Endothelial cell of umbilical vein (primary cell): ENCODE measurements at regions not wholly inside any gene's neighbourhood (a gene's known extent, or its start where the extent isn't known, plus 50 kb on each side); places are given as distances from the start of the nearest gene placed in this dataset.

Experiments used
- BruUV-seq: library from RNA; stranded (reverse); fragments of 400-500 nt; replicated peaks from 2 replicates; lab custom pipeline; 2021; lab: Mats Ljungman, UMichigan
- CTCF ChIA-PET: fragments of 300-600, 350-600 bp; sonication (Branson Sonifier 250); formaldehyde crosslinking; loops from one replicate; lab custom pipeline; 2021; ENCODE audit warnings: antibody characterized with exemption, inconsistent platforms; lab: Charles Lee
- POLR2A ChIA-PET: fragments of 300-600, 350-600 bp; sonication (Branson Sonifier 250); formaldehyde crosslinking; loops from one replicate; lab custom pipeline; 2021; ENCODE audit warnings: antibody characterized with exemption, inconsistent platforms; lab: Charles Lee
- DNase-seq: peaks from one replicate; pipeline ENCODE4 v3.0.0-alpha.2; 2011; ENCODE audit warnings: low read depth, low spot score
- FAIRE-seq: peaks from 2 replicates; lab custom pipeline; 2011; peaks lifted over from hg19 to GRCh38; lab: Jason Lieb, UNC
- H2AFZ ChIP-seq: 2 replicates; pipeline ENCODE4 v1.6.0; 2012; ENCODE audit warnings: low read depth, low read length, control low read depth, inconsistent platforms
- H3K27ac ChIP-seq: 2 replicates; pipeline ENCODE4 v1.5.1; 2011; ENCODE audit warnings: low read depth, mild to moderate bottlenecking, control low read depth, low read length, moderate library complexity; ENCODE audit not compliant: insufficient read depth
- H3K27me3 ChIP-seq, 2 experiments: 2 replicates each; pipeline versions ENCODE4 v1.6.0 to v1.6.1; 2011; ENCODE audit warnings: low read length in 2 of 2, mixed read lengths in 1 of 2; ENCODE audit not compliant: control insufficient read depth in 2 of 2, insufficient read depth in 2 of 2
- H3K36me3 ChIP-seq, 2 experiments: 2 replicates in 1 of 2; 3 replicates in 1 of 2; pipeline ENCODE4 v1.5.1; 2011; ENCODE audit warnings: low read length in 2 of 2, mild to moderate bottlenecking in 1 of 2, moderate library complexity in 1 of 2; ENCODE audit not compliant: control insufficient read depth in 2 of 2, insufficient read depth in 2 of 2; ENCODE audit errors: extremely low read depth in 1 of 2
- H3K4me1 ChIP-seq: 3 replicates; pipeline ENCODE4 v1.5.1; 2011; ENCODE audit warnings: mild to moderate bottlenecking, low read length; ENCODE audit not compliant: control insufficient read depth, insufficient read depth; ENCODE audit errors: extremely low read depth
- H3K4me2 ChIP-seq: 2 replicates; pipeline ENCODE4 v1.6.1; 2011; ENCODE audit warnings: low read length, control low read depth, mixed read lengths; ENCODE audit not compliant: insufficient read depth
- H3K4me3 ChIP-seq, 3 experiments: fragments of 200-600 bp in 1 of 3; sonication (generic), shearing (Covaris generic) in 1 of 3; replicated peaks in 1 of 3; 2 replicates each; pipeline ENCODE4 v1.5.1; 2011 to 2016; ENCODE audit warnings: control low read depth in 3 of 3, low read length in 3 of 3, mild to moderate bottlenecking in 2 of 3, inconsistent platforms in 1 of 3, low read depth in 1 of 3, moderate library complexity in 1 of 3; ENCODE audit not compliant: insufficient read depth in 1 of 3
- H3K79me2 ChIP-seq: 2 replicates; pipeline ENCODE4 v1.6.0; 2012; ENCODE audit warnings: low read length, inconsistent platforms; ENCODE audit not compliant: control insufficient read depth, insufficient read depth
- H3K9ac ChIP-seq: replicated peaks from 2 replicates; pipeline ENCODE3; 2011; ENCODE audit warnings: low read length, control low read depth; ENCODE audit not compliant: insufficient read depth; ENCODE audit errors: extremely low read depth
- H3K9me1 ChIP-seq: replicated peaks from 3 replicates; pipeline ENCODE4 v1.6.0; 2011; ENCODE audit warnings: mild to moderate bottlenecking, low read length; ENCODE audit not compliant: control insufficient read depth, insufficient read depth; ENCODE audit errors: extremely low read depth
- H3K9me3 ChIP-seq: replicated peaks from 2 replicates; pipeline ENCODE4 v1.5.1; 2012; ENCODE audit warnings: low read length, inconsistent platforms; ENCODE audit not compliant: control insufficient read depth, insufficient read depth
- H4K20me1 ChIP-seq: replicated peaks from 2 replicates; pipeline ENCODE3; 2011; ENCODE audit warnings: mild to moderate bottlenecking, low read length; ENCODE audit not compliant: control insufficient read depth, insufficient read depth; ENCODE audit errors: extremely low read depth
- EZH2 ChIP-seq: IDR thresholded peaks from 2 replicates; pipeline ENCODE4 v1.6.1; 2012; ENCODE audit warnings: borderline replicate concordance, low read depth, mild to moderate bottlenecking, moderate library complexity, low read length, inconsistent platforms; ENCODE audit not compliant: severe bottlenecking
- FOS ChIP-seq: IDR thresholded peaks from 2 replicates; pipeline ENCODE4 v1.6.1; 2011; ENCODE audit warnings: mild to moderate bottlenecking, low read length, moderate library complexity, borderline replicate concordance; ENCODE audit not compliant: insufficient read depth
- GATA2 ChIP-seq: IDR thresholded peaks from 2 replicates; pipeline ENCODE4 v1.7.0; 2011; ENCODE audit warnings: low read depth, mild to moderate bottlenecking, moderate library complexity, mixed read lengths, low read length; ENCODE audit not compliant: insufficient read length, insufficient read depth
- MYC ChIP-seq: IDR thresholded peaks from one replicate; pipeline ENCODE4 v1.6.1; 2011; ENCODE audit warnings: mild to moderate bottlenecking, low read depth, low read length
- POLR2A ChIP-seq: IDR thresholded peaks from 2 replicates; pipeline ENCODE4 v1.6.1; 2012; ENCODE audit warnings: low read depth, mild to moderate bottlenecking, control low read depth, low read length
- POLR2AphosphoS5 ChIP-seq: IDR thresholded peaks from 2 replicates; pipeline ENCODE4 v1.6.1; 2012; ENCODE audit warnings: low read depth, mild to moderate bottlenecking, control low read depth, low read length, moderate library complexity; ENCODE audit not compliant: insufficient read depth
- dilution Hi-C: fragments of 300-500 bp; cut with MboI; formaldehyde crosslinking; loops from one replicate; pipeline ENCODE4 v1.15.0; 2019; ENCODE audit warnings: low sequenced_read_pairs; ENCODE audit not compliant: extremely low pct_ligation_motif_present
- intact Hi-C: fragments of 100-400 bp; cut with micrococcal nuclease; formaldehyde crosslinking; loops from one replicate; pipeline ENCODE4 v1.10.0; 2022
- TF ChIP-seq, protein P1 (sequence below), 2 donors: IDR thresholded peaks; 1 replicate in 1 of 2; 2 replicates in 1 of 2; pipeline ENCODE4 v1.5.1; 2011; ENCODE audit warnings: low read length in 2 of 2, mild to moderate bottlenecking in 2 of 2, moderate library complexity in 2 of 2, control low read depth in 1 of 2, inconsistent platforms in 1 of 2, low read depth in 1 of 2; ENCODE audit not compliant: insufficient read depth in 1 of 2; ENCODE audit errors: extremely low read depth in 1 of 2

DNA sequence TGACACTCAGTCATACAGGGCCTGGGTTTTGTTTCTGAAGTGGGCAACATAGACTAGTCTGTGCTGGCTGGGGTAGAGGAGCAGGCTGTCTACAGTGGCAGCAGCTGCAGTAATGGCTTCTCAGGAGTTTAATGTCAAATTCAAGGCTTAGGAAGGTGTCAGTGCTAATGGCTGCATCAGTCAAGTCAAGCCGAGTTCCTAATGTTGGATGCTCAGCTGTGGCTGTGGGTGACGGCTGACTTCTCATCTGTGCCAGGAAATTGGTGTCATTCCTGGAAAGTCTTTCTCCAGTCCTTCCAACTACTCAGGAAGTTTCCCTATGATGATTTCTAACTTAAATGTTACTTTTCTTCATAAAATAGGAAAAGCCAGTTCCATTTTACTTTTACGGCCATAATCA is 468.1 kb upstream of the IGFBP3 start:
- no peaks in the 10 kb centered on the region for H3K9me1 ChIP-seq
- no peaks in the 10 kb centered on the region for H3K9me3 ChIP-seq
- DNase-seq (no peak), FAIRE-seq (no peak)
- no peak overlapping the region for H3K9ac ChIP-seq
- dilution Hi-C loops, result no loop called here
- H2AFZ ChIP-seq, result no peak overlapping the region
- no peaks in the 10 kb centered on the region for H3K36me3 ChIP-seq
- H4K20me1 ChIP-seq, result no peaks in the 10 kb centered on the region
- H3K4me2 ChIP-seq, result no peak overlapping the region
- no peak overlapping the region for H3K4me3 ChIP-seq
- no peak for TF ChIP-seq GATA2
- TF ChIP-seq POLR2AphosphoS5, result no peak
- no peak for TF ChIP-seq FOS
- TF ChIP-seq POLR2A, result no peak
- TF ChIP-seq, protein P1, sequence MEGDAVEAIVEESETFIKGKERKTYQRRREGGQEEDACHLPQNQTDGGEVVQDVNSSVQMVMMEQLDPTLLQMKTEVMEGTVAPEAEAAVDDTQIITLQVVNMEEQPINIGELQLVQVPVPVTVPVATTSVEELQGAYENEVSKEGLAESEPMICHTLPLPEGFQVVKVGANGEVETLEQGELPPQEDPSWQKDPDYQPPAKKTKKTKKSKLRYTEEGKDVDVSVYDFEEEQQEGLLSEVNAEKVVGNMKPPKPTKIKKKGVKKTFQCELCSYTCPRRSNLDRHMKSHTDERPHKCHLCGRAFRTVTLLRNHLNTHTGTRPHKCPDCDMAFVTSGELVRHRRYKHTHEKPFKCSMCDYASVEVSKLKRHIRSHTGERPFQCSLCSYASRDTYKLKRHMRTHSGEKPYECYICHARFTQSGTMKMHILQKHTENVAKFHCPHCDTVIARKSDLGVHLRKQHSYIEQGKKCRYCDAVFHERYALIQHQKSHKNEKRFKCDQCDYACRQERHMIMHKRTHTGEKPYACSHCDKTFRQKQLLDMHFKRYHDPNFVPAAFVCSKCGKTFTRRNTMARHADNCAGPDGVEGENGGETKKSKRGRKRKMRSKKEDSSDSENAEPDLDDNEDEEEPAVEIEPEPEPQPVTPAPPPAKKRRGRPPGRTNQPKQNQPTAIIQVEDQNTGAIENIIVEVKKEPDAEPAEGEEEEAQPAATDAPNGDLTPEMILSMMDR (IDR thresholded peaks at IDR 0.05; ENCODE audit: extremely low read depth in 1 of 2, insufficient read depth in 1 of 2, low read depth in 1 of 2, low read length in 2 of 2), result no peak
- TF ChIP-seq MYC, result no peak
- TF ChIP-seq EZH2, result no peak
- BruUV-seq, result no TSS peak
- no peaks in the 10 kb centered on the region for H3K4me1 ChIP-seq
- H3K27me3 ChIP-seq, result peaks cover 0 to 2% of the 10 kb centered on the region in 2 experiments
- H3K79me2 ChIP-seq, result no peaks in the 10 kb centered on the region
- ChIA-PET POLR2A (no interaction called here), CTCF (no interaction called here)
- intact Hi-C loops, result no loop called here
- no peak overlapping the region for H3K27ac ChIP-seq
